ENCODE measurements at regions not wholly inside any gene's neighbourhood (a gene's known extent, or its start where the extent isn't known, plus 50 kb on each side); places are given as distances from the start of the nearest gene placed in this dataset.

DNA sequence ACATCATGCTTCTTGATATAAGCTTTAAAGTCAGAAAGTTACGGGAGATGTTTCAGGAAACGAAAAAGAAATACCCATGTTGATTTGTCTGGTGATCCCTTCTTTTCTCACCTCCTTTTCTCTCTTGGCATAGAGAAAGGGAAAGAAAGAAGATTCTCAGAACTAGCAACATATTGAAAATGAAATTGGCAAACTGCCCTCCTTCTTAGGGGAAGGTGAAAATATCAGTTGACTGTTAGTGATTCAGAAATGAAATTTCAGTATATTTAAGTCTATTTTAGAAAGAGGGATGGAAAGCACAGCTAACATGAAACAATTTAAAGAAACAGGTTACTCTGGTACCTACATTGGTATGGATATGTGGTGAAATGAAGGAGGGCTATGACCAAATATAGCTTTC is 918.1 kb downstream of the METTL15 start:
- no peak for FAIRE-seq

DNA sequence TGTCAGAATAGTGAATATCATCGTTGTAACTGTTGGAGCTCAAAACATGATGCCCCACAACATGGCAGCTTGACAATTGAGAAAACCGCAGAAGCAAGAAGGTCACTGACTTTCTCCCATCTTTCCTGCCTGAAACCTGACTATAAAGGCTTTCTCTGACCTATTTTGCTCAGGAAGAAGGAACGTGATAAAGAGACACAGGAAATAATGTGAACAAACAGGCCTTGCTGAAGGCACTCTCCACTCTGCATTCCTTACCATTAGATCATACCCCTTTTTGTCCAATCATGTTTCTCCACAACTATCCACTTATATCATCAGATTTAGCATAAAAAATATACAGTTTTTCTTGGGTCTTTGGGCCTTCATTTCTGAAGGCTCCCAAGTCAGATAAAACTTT is 916.8 kb downstream of the METTL15 start:
- no peak for FAIRE-seq

More for the DNA sequence above, 918.1 kb downstream of the METTL15 start:
- no peak for DNase-seq (ENCODE audit: extremely low spot score, insufficient read length, low read depth)

DNA sequence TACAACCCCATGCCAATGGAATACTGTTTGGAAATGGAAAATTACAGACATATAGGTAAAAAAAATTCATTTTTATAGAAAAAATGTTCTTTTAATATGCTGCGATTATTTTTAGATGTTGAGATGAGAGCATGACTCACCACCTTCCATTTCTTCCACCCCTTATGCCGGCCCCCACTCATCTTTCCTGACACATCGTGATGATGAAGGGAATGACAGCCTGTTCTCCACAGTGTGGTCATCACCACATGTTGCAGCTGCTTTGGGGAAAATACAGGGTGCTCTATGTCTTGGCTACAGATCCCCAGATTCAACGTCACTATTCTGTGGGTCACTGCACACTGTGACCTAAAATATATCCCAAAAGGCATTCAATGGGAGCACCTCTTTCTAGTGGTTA is 916.2 kb downstream of the METTL15 start:
- FAIRE-seq = no peak
- no peak for DNase-seq (ENCODE audit: extremely low spot score, insufficient read length, low read depth)

More for the DNA sequence above, 916.8 kb downstream of the METTL15 start:
- DNase-seq (ENCODE audit: extremely low spot score, insufficient read length, low read depth) = no peak

DNA sequence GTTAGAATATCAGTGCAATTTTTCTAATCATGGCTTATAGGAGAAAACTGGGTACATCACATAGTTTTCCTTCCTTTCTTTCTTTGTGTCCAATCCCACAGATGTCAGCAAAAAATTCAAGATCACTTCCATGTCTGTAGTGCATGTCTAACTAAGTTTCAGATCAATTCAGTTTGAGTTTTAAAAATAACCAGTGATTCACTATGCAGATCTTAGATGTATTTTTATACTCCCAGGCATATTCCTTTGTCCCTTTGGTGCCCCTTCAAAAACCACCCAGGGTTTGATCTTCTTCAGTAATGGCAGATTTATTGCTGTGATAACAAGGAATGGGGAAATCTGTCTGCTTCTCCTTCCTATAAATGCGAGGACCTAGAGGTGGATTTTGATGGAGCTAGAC is 915.6 kb downstream of the METTL15 start:
- no peak for DNase-seq (ENCODE audit: extremely low spot score, insufficient read length, low read depth)
- FAIRE-seq = no peak

DNA sequence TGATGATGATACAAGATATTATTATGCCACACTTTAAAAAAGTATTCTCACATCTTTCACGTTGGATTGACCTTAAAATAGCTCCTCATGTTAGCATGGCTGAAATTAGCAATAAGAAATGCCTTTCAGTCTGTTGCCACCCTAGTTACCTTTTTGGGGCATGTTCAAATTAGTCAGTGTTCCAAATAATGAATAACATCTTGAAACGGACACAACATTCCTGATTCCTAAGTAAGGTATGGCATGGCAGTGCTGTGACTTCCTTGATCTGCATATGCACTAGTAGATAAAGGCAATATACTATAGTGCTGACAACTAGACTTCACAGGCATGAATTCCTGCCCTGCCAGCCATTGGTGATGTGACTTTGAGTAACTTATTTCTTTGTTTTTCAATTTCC is 914.5 kb downstream of the METTL15 start:
- no peak for DNase-seq (ENCODE audit: extremely low spot score, insufficient read length, low read depth)
- no peak for FAIRE-seq

DNA sequence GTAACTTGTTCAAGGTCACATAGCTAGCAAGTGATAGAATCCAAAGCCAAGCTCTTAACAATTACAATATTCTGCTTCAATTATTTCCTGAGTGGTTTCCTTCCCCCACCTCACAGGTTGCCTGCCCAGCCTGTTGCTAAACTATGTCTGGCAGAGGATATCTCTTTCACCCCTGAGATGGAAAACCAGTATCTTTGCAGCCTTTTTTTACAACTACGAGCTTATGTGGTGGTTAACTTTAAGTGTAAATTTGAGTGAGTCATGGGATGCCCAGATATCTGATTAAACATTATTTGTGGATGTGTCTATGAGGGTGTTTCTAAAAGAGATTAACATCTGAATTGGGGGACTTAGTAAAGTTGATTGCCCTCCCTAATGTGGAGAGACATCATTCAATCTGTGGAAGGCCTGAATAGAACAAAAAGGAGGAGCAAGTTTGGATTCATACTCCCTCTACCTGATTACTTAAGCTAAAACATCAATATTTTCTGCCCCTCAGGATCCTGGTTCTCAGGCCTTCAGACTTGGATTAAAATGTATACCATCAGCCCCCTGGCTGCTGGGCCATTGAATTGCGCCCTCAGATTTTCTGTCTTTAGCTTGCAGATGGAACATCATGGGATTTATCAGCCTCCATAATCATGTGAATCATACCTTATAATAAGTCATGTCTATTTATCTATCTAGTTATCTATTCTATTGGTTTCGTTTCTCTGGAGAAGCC is 911.9 kb downstream of the METTL15 start:
- FAIRE-seq (no peak), DNase-seq (ENCODE audit: extremely low spot score, insufficient read length, low read depth) (no peak)

DNA sequence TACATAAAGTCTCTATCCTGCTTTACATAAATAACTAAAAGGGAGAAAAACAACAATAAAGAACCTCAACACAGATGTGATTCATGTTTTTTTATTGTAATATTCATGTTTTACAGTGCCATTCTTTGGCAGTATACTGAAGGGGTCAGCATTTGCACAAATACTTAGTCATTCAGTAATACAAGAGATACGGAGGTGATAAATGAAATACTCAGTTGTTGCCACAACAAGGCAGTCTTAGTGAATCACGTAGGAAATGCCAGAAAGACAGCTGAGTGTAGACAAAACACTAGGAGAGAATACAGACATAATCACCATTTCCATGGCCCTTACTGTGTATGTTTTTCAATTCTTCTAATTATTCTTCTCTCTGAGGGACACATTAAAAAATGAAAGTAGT is 910.4 kb downstream of the METTL15 start:
- DNase-seq (ENCODE audit: extremely low spot score, insufficient read length, low read depth) (no peak), FAIRE-seq (no peak)

DNA sequence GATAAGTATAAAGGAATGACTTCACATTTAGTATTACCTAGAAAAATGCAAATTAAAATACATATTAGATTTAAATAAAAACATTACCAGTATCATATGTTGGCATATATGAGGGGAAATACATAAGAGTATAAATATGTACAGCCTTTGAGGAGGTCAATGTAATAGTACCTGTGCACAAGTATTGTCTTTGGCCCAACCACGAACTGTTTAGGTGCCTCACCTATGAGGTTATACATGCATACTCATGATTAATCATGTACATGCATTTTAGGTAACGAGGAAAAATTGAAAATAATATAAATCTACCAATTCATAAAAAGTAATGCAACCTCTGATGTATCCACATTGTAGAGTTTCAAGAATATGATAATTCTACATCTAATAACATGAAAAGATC is 909.8 kb downstream of the METTL15 start:
- DNase-seq (ENCODE audit: extremely low spot score, insufficient read length, low read depth) = no peak
- no peak for FAIRE-seq

DNA sequence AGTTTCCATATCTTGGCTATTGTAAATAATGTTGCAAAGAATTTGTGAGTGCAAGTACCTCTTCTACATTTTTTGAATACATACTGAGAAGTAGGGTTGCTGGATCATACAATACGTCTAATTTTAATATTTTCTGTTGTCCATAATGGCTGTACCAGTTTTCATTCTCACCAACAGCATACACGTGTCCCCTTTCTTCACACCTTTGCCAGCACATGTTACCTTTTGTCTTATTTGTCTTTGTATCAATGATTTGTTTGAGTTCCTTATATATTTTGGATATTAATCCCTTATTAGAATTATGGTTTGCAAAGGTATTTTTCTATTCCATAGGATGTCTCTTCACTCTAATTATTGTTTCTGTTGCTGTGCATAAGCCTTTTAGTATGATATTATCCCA is 904.3 kb downstream of the METTL15 start:
- DNase-seq (ENCODE audit: extremely low spot score, insufficient read length, low read depth) (no peak), FAIRE-seq (no peak)

DNA sequence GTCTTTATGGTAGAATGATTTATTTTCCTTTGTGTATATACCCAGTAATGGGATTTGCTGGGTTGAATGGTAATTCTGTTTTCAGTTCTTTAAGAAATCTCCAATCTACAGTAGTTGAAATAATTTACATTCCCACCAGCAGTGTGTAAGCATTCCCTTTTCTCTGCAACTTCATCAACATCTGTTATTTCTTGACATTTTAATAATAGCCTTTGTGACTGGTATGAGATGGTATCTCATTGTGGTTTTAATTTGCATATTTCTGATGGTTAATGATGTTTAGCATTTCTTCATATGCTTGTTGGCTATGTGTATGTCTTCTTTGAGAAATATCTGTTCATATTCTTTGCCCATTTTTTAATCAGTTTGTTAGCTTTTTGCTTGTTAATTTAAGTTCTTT is 901.2 kb downstream of the METTL15 start:
- FAIRE-seq (no peak), DNase-seq (ENCODE audit: extremely low spot score, insufficient read length, low read depth) (no peak)

DNA sequence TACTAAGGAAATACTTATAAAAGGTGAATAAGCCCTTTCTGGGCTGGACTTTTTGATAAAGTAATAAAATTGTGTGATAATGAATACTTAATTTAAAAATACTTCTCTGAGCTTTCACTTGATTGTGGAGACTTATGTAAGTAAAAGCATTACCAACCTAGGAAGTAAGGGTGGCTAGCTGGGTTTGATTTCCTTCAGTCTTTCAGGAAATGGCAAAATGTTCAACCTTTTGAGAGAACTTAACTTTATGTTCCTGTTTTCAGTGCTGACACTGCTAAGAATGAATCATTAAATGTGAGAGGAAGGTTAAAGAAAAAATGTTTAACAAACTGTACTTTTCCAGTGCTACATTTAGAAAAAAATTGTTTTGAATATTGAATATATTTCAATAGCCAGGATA is 900.3 kb downstream of the METTL15 start:
- FAIRE-seq = no peak

DNA sequence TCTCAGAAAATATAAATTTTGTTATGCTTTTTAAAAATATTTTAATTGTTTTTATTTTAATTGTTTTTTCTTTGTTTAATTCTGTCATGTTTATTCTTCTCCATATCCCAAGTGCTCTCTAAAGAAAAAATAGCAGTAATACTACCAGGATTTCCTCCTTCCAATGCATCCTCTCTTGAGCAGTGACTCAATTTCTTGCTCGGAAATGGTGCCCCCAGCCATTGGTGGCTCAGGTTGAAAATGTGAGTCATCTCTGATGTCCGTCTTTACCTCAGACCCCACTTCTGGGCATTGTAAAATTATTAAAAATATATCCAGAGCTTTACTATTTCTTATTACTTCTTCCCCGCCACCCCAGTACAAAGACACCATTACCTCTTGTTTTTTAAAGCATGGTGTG is 898.5 kb downstream of the METTL15 start:
- DNase-seq (ENCODE audit: extremely low spot score, insufficient read length, low read depth) (no peak), FAIRE-seq (no peak)

More for the DNA sequence above, 900.3 kb downstream of the METTL15 start:
- DNase-seq (ENCODE audit: extremely low spot score, insufficient read length, low read depth) = no peak

DNA sequence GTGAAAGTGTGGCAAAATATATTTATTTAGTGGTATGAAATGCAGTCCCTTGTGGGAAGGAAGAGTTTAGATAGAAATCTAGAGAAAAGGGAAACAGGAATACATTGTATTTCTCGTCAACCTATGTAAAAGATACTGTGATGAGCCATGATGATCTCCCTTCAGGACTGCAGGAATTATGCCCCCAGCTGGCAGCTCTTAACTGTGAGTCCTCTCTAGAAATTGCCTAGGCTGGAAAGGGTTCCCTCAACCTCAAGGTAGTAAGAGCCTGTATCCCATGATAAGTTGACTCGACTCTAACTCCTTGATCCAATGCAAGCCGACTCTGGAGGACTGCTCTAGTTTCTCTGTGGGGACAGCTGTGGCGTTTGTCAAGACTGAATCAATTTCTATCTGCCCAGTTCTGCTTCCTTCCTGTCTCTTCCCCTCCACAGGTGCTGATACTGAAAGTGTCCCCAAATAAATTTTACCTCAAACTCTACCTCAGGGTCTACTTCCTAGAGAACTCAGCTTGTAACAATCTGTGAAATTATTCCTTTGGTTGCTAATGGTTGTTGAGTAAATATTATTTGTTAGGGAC is 897.3 kb downstream of the METTL15 start:
- no peak for FAIRE-seq
- no peak for DNase-seq (ENCODE audit: extremely low spot score, insufficient read length, low read depth)

DNA sequence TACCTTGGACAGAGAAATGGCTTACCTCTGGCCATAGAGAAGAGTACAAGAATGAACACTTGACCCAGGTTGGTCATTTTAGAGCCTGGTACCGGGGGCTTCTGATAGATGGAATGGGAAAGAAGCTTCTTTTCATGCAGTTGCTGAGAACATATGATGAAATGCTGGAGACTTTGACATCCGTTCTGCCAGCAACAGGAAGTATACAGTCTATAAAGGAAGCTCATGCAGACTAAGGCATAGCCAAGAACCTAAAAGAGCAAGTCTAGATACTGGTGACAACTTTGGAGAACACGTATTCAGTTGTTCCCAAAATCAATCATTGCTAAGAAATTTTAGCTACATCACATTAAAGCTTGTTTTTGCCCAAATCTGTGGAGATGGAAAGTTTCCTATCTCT is 894.6 kb downstream of the METTL15 start:
- no peak for FAIRE-seq
- no peak for DNase-seq (ENCODE audit: extremely low spot score, insufficient read length, low read depth)

DNA sequence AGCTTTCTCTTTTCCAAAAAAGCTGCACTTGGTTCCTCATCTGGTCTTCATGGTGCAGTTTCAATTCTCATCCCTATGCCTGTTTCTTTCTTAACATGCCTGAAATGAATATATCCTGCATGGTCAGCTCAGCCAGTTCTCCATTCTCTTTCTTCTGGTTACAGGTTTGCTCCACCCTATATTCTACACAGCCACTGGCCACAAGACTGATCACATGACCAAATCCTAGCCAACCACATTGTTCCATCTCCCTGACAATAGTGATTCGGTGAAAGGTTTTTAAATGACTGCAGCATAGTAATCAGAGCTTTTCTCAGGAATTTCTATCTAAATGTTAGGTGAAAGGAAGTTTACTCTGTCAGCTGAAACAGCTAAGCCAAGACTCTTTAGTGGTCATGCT is 891.4 kb downstream of the METTL15 start:
- DNase-seq (ENCODE audit: extremely low spot score, insufficient read length, low read depth) (no peak), FAIRE-seq (no peak)

DNA sequence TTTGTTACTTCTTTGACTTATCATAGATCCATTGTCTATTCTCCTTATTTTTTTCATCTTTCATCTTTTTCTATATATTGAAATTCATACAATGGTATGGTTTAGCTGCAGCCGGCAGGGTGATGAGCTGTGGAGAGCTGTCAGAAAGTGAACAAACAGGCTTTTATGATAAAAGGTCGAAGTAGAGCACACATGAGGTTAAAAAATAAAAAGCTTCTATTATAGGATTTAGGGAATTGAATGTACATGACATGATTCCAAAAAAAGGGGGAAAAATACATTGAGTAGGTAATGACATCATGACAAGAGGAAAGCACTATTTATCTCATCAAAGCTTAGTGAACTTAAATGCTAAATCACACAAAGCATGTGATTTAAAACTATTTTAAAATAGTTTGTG is 884.8 kb downstream of the METTL15 start:
- FAIRE-seq = no peak

DNA sequence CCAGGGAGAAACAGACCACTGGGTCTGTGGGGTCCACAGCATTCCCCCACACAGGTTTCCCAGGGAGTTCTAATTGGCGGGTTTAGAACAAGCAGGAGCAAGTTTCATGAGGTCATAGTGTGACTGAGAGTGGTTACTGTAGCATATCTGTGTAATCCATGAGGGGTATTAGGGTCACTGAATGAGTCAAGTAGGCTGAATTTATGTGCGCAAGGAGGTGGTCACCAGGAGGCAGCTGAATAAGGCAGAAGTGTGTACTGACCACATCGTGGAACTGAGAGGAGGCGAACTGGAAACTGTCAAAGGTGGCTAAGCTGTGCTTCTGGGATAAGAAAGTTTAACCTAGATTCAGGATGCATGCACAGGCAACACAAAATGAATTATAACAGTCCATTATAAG is 876.0 kb downstream of the METTL15 start:
- FAIRE-seq (no peak), DNase-seq (ENCODE audit: extremely low spot score, insufficient read length, low read depth) (no peak)

More for the DNA sequence above, 884.8 kb downstream of the METTL15 start:
- no peak for DNase-seq (ENCODE audit: extremely low spot score, insufficient read length, low read depth)

DNA sequence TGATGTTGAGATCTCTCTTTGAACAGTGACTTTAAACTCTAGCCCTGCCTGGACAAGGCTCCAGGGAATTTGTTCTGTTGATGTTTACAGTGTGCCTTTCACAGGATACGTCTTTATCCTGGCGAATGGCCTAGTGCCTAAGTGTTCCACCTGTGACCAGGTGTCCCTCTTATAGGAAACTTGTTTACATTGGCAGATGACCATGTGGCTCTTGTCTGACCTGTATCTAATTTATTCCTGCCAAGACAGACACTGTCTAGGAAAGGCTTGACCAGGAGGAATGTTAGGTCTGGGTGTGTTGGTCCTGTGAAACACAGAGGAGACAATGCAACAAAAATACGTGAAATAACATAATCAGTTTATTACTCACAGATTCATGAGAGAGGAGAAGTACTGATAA is 875.6 kb downstream of the METTL15 start:
- FAIRE-seq = no peak

DNA sequence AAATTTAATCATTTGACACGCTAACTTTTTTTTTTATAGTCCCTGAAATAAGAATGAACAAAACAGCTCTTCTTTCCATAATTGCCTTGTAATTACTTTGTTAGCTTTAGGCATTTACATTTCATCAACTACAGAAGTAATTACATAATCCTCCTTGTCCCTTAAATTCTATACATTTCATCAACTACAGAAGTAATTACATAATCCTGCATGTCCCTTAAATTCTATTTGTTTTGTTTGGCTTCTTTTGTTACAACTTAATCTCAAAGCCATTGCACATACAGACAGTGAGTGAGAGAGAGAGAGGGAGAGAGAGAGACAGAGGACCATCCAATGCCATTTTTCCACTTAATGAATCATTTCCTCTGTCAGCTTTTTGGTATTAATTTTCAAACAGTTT is 873.2 kb downstream of the METTL15 start:
- DNase-seq (ENCODE audit: extremely low spot score, insufficient read length, low read depth) = no peak
- no peak for FAIRE-seq

More for the DNA sequence above, 875.6 kb downstream of the METTL15 start:
- no peak for DNase-seq (ENCODE audit: extremely low spot score, insufficient read length, low read depth)

DNA sequence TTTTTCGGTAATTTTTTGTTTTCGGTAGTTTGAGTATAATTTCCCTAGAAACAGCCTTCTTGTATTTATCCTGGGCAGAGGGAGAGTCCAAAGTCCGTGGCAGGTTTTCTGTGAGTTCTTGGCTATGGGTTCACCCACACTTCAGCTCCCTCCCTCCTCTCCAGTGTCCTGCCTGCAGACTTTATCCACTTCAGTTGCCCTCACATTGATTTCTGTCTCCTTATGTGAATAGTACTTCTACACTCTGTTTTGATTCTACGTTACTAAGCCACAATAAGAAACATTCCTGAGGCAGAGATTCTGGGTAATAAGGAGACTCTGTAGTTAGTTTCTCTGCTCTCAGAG is 868.6 kb downstream of the METTL15 start:
- DNase-seq (ENCODE audit: extremely low spot score, insufficient read length, low read depth) = no peak
- FAIRE-seq = no peak

DNA sequence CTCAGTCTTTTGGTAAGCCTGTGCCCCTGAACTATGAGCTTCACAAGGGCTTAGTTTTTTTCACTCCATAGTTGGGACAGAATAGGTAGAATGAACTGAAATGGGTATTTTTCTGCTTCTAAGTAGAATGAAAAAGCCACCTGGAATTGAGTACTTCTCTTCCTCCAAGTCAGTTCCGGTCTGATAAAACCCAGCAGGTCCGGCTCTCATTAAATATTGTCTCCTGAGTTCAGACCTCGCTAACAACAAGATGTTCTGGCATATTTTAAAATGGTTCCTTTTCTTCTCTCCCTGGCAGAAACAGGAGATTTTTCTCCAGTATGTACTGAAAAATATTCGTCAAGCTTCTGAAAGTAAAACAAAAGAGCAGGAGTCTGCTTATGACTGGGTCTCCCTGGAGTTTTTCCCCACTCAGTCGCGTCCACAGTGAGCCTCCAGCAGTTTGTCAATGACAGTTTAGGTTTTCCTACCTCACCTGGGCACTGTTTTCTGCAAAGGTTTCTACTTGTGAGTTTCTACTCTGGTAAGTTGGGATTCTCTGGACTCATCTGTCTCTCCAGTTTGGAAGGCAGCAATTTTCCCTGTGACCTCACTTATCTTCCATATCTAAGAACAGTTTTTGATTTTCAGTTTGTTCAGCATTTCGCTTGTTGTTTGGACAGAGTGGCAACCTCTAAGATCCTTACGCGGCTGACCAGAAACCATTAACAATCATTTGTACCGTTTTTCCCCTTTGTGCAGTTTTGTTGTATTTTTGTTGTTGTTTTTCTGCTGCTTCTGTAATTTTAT is 868.0 kb downstream of the METTL15 start:
- FAIRE-seq (no peak), DNase-seq (ENCODE audit: extremely low spot score, insufficient read length, low read depth) (no peak)

Data from GM18507 (cell line).